ENCODE measurements at regions not wholly inside any gene's neighbourhood (a gene's known extent, or its start where the extent isn't known, plus 50 kb on each side); places are given as distances from the start of the nearest gene placed in this dataset.

DNA sequence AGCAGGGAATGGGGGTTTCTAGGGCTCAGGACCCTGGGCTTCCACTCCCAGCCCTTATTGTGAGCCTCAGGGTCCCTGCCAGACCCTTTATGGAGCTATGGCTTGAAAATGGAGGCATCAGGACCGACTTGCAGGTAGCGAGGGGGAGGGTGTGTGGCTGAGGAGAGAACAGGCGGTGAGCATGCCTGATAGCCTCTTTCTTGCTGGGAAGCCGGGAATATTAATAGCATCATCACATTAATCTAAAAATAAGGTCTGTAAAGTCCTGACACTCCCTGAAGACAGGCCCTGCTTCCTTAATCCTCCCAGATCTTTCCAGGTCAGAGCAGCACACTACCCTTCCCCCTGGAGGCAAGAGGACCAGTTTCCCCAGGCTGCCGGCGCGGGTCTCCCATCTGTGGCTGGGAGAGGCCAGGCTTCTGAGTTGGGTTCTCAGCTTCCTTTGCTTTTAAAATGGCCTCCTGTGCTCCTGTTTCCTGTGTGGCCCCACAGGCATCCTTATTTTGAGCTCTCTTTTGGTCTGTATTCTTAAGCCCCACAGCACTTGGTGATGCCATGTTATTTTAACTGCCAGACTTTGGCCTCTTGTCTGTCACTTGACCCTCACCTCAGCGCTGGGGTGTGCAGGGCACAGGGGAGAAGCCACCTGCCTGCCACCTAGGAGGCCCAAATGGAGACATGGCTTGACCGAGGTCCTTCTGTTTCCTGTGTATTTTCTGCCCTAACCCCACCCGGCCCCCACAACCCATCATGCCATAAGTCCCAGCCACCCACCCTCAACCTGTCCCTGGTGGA lies 185.0 kb upstream of the TOPAZ1 start:
- TF ChIP-seq CTCF (conservative IDR thresholded peaks at IDR 0.05; ENCODE audit: low read depth, low read length): no peak
- TF ChIP-seq USF2 (IDR thresholded peaks at IDR 0.05; ENCODE audit: low read depth, low read length): no peak
- TF ChIP-seq MXI1 (IDR thresholded peaks at IDR 0.05; ENCODE audit: borderline replicate concordance, low read depth, low read length): no peak
- TF ChIP-seq POLR2A (IDR thresholded peaks at IDR 0.05; ENCODE audit: low read depth, low read length): no peak
- no peak for TF ChIP-seq RFX5 (IDR thresholded peaks at IDR 0.05; ENCODE audit: low read depth, low read length)

All from IMR-90 (cell line).